ENCODE measurements at regions not wholly inside any gene's neighbourhood (a gene's known extent, or its start where the extent isn't known, plus 50 kb on each side); places are given as distances from the start of the nearest gene placed in this dataset.
A peak's percentile ranks its signal among the peaks of the same experiment; 100 is the strongest.
"Not testable (repeated sequence)": the region's sequence is repeated elsewhere in the genome, so short reads cannot be mapped to it uniquely, and the experiment has no call there.

DNA sequence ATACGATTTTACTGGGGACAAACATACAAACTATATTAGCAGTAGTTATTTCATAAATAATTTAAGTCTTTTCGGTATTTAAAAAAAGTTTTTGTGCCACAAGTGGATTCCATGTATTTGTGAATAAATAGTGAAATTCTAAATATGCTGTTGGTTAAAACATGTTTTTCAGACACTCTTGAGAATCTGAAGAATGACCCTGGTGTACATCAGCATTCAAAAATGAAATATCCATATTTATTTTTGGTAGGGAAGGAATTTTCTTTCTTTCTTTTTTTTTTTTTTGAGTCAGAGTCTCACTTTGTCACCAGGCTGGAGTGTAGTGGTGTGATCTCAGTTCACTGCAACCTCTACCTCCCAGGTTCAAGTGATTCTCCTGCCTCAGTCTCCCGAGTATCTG, 136.1 kb upstream of the CDK6 start:
- DNase-seq (ENCODE audit: low read depth): no peak

DNA sequence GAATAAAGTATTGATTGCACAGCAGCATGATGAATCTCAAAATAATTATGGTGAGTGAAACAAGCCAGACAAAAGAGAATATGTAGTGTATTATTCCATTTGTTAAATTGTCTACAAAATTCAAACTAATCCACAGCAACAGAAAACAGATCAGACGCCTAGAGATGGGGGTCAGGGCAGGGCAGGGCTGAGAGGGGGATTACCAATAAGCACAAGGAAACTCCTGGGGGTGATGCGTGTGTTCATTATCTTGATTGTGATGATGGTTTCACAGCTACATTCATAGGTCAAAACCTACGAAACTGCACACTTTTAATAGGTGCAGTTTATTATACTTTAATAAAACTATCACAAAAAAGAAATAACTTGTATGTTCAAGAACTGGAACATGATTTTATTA, 132.7 kb upstream of the CDK6 start:
- DNase-seq (ENCODE audit: low read depth): no peak

DNA sequence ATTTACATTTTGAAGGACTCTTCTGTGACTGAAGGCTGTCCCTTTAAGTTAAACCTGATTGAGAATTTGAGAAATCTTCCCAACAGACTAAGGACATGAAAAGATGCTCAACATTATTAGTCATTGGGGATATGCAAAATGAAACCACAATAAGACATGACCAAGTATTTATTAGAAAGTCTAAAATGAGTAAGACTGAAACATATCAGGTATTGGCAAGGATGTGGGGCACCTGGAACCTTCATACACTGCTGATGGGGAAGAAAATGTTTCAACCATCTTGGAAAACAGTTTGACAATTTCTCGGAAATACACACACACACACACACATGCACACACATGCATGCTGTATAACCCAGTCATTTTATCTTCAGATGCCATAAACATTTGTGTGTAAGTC, 132.1 kb upstream of the CDK6 start:
- no peak for DNase-seq (ENCODE audit: low read depth)

- no peak for DNase-seq (ENCODE audit: low read depth)
Measured at GRCh38 chr7:92967238-92967637, 130.9 kb upstream of the CDK6 start.

DNA sequence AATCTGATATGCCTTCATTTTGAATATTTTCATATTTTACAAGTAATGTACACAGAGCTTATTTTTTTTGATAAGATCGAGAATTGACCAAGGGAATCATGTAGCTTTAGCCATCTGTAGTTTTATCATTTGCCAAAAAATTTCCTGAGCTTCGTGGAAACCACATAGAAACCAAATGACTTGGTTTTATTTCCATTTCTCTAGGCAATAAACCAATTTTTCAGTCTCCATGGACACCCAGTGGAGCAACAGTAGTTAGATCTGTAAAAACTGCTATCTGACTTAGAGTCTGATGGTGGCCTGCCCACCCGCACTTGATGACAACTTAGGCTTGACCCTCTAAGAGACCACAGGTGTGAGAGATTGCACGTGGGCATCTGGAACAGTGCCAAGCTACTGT, 127.8 kb upstream of the CDK6 start:
- DNase-seq (ENCODE audit: low read depth): no peak

DNA sequence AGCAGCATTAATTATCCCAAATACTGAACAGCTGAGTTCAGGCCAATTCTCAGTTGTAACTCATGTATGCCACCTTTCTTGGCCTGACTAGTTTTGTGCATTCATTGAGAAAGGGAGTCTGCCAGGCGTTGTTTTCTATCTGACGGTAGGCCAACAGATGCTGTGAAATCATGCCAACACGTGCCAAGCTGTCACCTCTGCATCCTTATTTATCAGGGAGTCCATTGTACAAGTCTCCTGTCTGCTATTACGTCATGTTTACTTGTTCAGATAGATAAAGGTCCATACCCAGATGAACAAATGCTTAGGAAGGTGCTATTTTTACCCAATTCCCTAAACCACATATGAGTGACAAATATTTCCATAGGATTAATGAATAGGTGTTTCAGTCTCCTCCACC, 127.2 kb upstream of the CDK6 start:
- DNase-seq (ENCODE audit: low read depth): no peak

GRCh38 chr7:92961961-92962360, 125.6 kb upstream of the CDK6 start:
- no peak for DNase-seq (ENCODE audit: low read depth)

DNA sequence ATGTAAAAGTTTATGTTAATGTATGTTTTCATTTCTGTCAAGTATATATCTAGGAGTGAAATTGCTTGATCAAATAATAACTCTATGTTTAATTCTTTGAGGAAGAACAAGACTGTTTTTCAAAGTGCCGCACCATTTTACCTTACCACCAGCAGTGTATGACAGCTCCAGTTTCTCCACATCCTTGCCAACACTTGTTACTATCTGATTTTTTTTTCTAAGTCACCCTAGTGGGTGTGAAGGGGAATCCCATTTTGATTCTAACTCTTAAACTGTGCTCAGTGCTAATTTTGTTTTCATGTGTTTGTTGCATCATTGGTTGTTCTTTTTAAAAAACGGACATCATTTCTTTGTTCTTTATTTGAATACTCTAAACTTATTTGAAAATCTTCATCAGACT, 120.2 kb upstream of the CDK6 start:
- no peak for DNase-seq (ENCODE audit: low read depth)

- no peak for DNase-seq (ENCODE audit: low read depth)
Measured at GRCh38 chr7:92955081-92955480, 118.7 kb upstream of the CDK6 start.

DNA sequence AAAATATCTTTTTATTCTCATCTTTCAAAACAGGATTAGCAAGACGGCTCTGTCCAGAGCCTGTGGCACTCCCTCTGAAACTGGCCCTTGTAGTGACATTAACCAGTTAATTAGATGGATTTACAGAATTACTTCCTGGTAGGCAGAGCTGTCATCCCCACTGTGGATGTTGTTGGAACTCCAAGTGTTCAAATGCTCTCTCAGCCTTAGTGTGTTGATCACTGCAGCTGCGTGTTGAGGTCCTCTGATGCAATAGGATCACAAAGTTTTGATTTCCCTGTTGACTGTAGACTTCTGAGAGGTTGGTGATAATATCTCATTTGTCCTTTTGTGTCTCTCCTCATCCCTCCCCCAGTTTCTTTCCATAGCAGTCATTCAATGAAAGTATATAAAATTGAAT, 117.3 kb upstream of the CDK6 start:
- DNase-seq (ENCODE audit: low read depth): no peak

DNA sequence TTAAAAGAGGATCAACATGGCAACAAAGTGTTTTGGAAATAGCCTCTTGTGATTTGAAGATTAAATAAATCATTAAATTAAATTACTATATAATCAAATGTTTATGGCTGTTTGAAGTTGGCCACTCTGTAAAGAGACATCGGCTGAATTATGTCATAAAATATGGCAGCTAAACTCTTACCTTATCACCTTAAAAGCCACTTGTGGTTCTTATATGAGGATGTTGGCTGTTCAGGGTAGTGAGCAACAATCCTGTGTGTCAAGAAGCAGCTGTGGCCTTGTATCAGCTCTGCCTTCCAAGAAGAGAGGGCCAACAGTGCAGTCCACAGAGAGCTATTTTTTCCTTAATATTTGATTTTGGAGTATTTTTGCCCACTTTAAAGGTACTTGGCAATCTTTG, 113.4 kb upstream of the CDK6 start:
- no peak for DNase-seq (ENCODE audit: low read depth)

DNA sequence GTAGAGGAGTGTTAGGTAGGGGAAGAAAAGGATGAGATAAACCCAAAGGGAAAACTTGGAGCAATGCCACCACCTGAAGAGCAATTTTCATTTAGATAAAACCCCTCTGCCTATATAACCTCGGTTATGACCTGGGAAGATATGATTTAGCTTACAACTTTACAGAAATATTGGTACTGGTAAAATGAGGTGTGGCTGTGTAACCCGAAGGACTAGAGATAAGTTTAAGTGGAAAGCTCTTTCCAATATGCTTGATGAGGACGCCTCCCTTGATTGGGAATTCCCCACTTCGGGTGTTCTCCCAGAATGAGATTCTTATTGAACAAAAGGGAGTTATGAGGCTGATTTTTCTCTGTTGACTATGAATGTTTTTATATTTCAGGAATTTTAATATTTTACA, 109.5 kb upstream of the CDK6 start:
- DNase-seq (ENCODE audit: low read depth): no peak

GRCh38 chr7:92944633-92945032, 108.3 kb upstream of the CDK6 start:
- no peak for DNase-seq (ENCODE audit: low read depth)

GRCh38 chr7:92942706-92943105, 106.3 kb upstream of the CDK6 start:
- not testable (repeated sequence) for DNase-seq (ENCODE audit: low read depth)

- no peak for DNase-seq (ENCODE audit: low read depth)
Measured at GRCh38 chr7:92939666-92940360, 103.4 kb upstream of the CDK6 start.

- DNase-seq (ENCODE audit: low read depth): no peak
Measured at GRCh38 chr7:92934096-92934495, 97.7 kb upstream of the CDK6 start.

DNA sequence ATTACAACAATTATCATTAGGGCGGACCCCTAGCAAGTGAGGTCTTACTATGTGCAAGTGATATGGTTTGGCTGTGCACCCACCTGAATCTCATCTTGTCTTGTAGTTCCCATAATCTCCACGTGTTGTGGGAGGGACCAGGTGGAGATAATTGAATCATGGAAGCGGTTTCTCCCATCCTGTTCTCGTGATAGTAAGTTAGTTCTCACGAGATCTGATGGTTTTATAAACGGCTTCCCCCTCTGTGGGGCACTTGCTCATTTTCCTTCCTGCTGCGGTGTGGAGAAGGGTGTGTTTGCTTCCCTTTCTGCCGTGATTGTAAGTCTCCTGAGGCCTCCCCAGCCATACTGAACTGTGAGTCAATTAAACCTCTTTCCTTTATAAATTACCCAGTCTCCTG, 96.1 kb upstream of the CDK6 start:
- DNase-seq (ENCODE audit: low read depth): no peak

DNA sequence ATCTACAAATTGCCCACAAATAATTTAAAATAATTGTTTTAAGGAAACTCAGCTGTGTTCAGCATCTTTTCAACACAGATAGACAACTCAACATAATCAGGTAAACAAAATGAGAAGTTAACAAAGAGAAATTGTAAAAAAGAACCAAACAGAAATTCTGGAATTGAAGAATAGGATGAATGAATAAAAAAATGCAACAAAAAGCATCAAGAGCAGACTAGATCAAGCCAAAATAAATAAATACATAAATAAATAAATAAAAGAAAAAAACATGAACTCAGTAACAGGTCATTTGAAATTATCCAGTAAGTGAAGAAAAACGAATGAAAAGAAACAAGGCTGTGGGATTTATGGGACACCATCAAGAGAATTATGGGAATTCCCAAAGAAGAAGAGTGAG, 94.0 kb upstream of the CDK6 start:
- no peak for DNase-seq (ENCODE audit: low read depth)

DNA sequence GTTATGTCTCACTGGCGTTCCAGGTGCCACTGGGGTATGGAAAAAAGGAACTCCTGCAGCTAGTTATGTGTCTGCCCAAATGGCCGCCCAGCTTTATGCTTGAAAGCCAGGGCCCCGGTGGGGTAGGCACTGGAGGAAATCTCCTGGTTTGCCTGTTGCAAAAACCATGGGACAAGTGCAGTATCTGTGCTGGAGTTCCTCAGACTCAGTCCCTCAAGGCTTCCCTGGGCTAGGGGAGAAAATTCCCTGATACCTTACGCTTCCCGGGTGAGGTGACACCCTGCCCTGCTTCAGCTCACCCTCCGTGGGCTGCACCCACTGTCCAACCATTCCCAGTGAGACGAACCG, 90.3 kb upstream of the CDK6 start:
- DNase-seq (ENCODE audit: low read depth): no peak

- DNase-seq (ENCODE audit: low read depth): no peak
Measured at GRCh38 chr7:92925876-92926696, 89.7 kb upstream of the CDK6 start.

GRCh38 chr7:92924800-92925199, 88.4 kb upstream of the CDK6 start:
- DNase-seq (ENCODE audit: low read depth): no peak

- DNase-seq (ENCODE audit: low read depth): no peak
Measured at GRCh38 chr7:92917230-92917629, 80.9 kb upstream of the CDK6 start.

GRCh38 chr7:92916770-92917224, 80.4 kb upstream of the CDK6 start:
- peak; percentile 39 for DNase-seq (ENCODE audit: low read depth)

DNA sequence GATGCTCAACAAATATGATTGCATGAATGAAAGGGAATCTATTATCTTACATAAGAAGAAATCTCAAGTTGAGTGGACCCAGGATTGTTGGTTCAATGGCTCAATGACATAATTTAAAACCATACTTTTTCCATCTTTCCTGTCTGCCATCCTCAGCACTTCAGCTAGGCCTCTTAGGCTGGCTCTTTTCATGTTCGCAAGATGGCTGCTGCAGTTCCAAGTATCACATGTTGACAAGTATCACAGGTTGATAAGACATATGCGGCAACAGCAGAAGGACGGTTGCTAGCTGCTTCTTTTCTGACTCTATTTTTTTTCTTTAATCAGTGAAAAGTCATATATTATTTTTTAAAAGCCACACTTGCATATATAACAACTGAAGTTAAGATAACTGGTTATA, 79.0 kb upstream of the CDK6 start:
- DNase-seq (ENCODE audit: low read depth): no peak
